Suprapubic skin (tissue), 3 donors: ENCODE measurements at regions not wholly inside any gene's neighbourhood (a gene's known extent, or its start where the extent isn't known, plus 50 kb on each side); places are given as distances from the start of the nearest gene placed in this dataset.

Experiments used
- CTCF ChIP-seq, 2 donors: fragments of 200-600 bp in 1 of 2; fragments of 450-650 bp in 1 of 2; sonication (generic) in 1 of 2; IDR thresholded peaks; one replicate each; pipeline ENCODE4 v1.5.1; 2016 to 2019; ENCODE audit warnings: antibody characterized with exemption in 2 of 2, mild to moderate bottlenecking in 1 of 2, moderate library complexity in 1 of 2
- EP300 ChIP-seq: sonication (generic); formaldehyde crosslinking; IDR thresholded peaks from one replicate; pipeline ENCODE4 v1.6.1; 2017; ENCODE audit warnings: antibody characterized with exemption
- POLR2A ChIP-seq, 2 donors: fragments of 450-650 bp; IDR thresholded peaks; one replicate each; pipeline ENCODE4 v1.6.1; 2017; ENCODE audit warnings: antibody characterized with exemption in 2 of 2, mild to moderate bottlenecking in 2 of 2, moderate library complexity in 2 of 2

- TF ChIP-seq CTCF (IDR thresholded peaks at IDR 0.05) (no peak), POLR2A (IDR thresholded peaks at IDR 0.05) (no peak), EP300 (no peak)
Observed at GRCh38 chr4:141390571-141390970, 169.9 kb downstream of the ZNF330 start.
